Pancreas (tissue), 10 donors: ENCODE measurements at regions not wholly inside any gene's neighbourhood (a gene's known extent, or its start where the extent isn't known, plus 50 kb on each side); places are given as distances from the start of the nearest gene placed in this dataset.

Experiments used
- ATAC-seq, 4 donors: fragments of 200-7000 bp; cut with Tn5 transposase; one replicate each; pipeline versions ENCODE4 v1.8.0 to v1.9.1; 2020; ENCODE audit warnings: mild to moderate bottlenecking in 4 of 4, moderate library complexity in 4 of 4
- DNase-seq, 6 donors: peaks; one replicate each; pipeline ENCODE4 v3.0.0-alpha.2; 2020
- FAIRE-seq: peaks from 2 replicates; lab custom pipeline; 2012; peaks lifted over from hg19 to GRCh38; lab: Jason Lieb, UNC
- H3K27ac ChIP-seq, 4 donors: fragments of 200-600 bp; sonication (generic); 1 replicate in 3 of 4; 2 replicates in 1 of 4; pipeline versions ENCODE4 v1.5.0 to v1.8.0; 2020
- H3K27me3 ChIP-seq, 4 donors: fragments of 200-600 bp; one replicate each; pipeline ENCODE4 v1.8.0; 2021
- H3K36me3 ChIP-seq, 3 donors: fragments of 200-600 bp; sonication (generic) in 1 of 3; one replicate each; pipeline versions ENCODE4 v1.5.0 to v1.8.0; 2020 to 2021
- H3K4me1 ChIP-seq, 3 donors: fragments of 200-600 bp; one replicate each; pipeline ENCODE4 v1.8.0; 2021
- H3K4me3 ChIP-seq, 4 donors: fragments of 200-600 bp; sonication (generic) in 2 of 4; one replicate each; pipeline versions ENCODE4 v1.5.0 to v1.8.0; 2020 to 2021
- H3K9me3 ChIP-seq, 4 donors: fragments of 200-600 bp; one replicate each; pipeline ENCODE4 v1.8.0; 2021
- CTCF ChIP-seq, 4 donors: fragments of 200-600 bp; sonication (generic) in 3 of 4; IDR thresholded peaks; one replicate each; pipeline versions ENCODE4 v1.5.0 to v1.8.0; 2021; ENCODE audit warnings: antibody characterized with exemption in 4 of 4
- WGBS, 2 donors: extraction: QIAGEN DNeasy Blood & Tissue Kit; methylation state at CpG; one replicate each; pipeline ENCODE4 v1.1.7; 2013; 5-methylcytosine and 5-hydroxymethylcytosine counted together
- intact Hi-C, 3 donors: fragments of 100-400 bp; cut with DNase I; formaldehyde crosslinking; loops; one replicate each; pipeline versions ENCODE4 v1.11.1 to v1.14.2; 2022
- donor health status: healthy with polysubstance abuse.
- donor health status: DM: no; HTN: no; CAD: no; lungs with moderate emphysema.
- donor health status: DM: no; HTN: no; CAD: no.
- donor health status: control.
- donor health status: control.
- donor health status: Bipolar disorder and iron deficiency.
- donor health status: DM: yes; HTN: yes; CAD: no.
- donor health status: DM: no; HTN: no; CAD: no.
- donor health status: DM: no; HTN: no; CAD: no.
- donor health status: DM: yes; HTN: yes; CAD: no.

GRCh38 chr3:99400352-99400751 lies 238.0 kb upstream of the COL8A1 start:
- WGBS, 2 donors = 39 to 55% methylated on average over 2 of the region's 2 CpGs
- intact Hi-C loops = no loop called here
- H3K4me3 ChIP-seq = no peak overlapping the region
- H3K4me1 ChIP-seq = no peaks in the 10 kb centered on the region
- no peaks in the 10 kb centered on the region for H3K9me3 ChIP-seq
- TF ChIP-seq CTCF (IDR thresholded peaks at IDR 0.05) = no peak
- no peaks in the 10 kb centered on the region for H3K36me3 ChIP-seq
- FAIRE-seq (no peak), ATAC-seq (no peak), DNase-seq (no peak)
- no peak overlapping the region for H3K27ac ChIP-seq
- H3K27me3 ChIP-seq = no peaks in the 10 kb centered on the region

GRCh38 chr3:99396651-99397275 lies 241.6 kb upstream of the COL8A1 start:
- no peaks in the 10 kb centered on the region for H3K4me1 ChIP-seq
- H3K9me3 ChIP-seq = no peaks in the 10 kb centered on the region
- H3K27me3 ChIP-seq = no peaks in the 10 kb centered on the region
- TF ChIP-seq CTCF (IDR thresholded peaks at IDR 0.05) = no peak
- intact Hi-C loops = no loop called here
- FAIRE-seq (no peak), DNase-seq (no peak), ATAC-seq (no peak)
- no peak overlapping the region for H3K4me3 ChIP-seq
- no peaks in the 10 kb centered on the region for H3K36me3 ChIP-seq
- WGBS, 2 donors = 35 to 48% methylated on average over 3 of the region's 3 CpGs
- no peak overlapping the region for H3K27ac ChIP-seq

- no peak for ATAC-seq
- Histone ChIP-seq H3K4me3 (no peak overlapping the region), H3K36me3 (no peaks in the 10 kb centered on the region), H3K27ac (no peak overlapping the region), H3K27me3 (no peaks in the 10 kb centered on the region), H3K4me1 (no peaks in the 10 kb centered on the region), H3K9me3 (no peaks in the 10 kb centered on the region)
- WGBS, 2 donors = 40 to 55% methylated on average over 7 of the region's 7 CpGs
- no peak for TF ChIP-seq CTCF (IDR thresholded peaks at IDR 0.05)
- intact Hi-C loops = no loop called here
- no peak for FAIRE-seq
- DNase-seq = no peak
These were observed 243.3 kb upstream of the COL8A1 start for GRCh38 chr3:99394831-99395778.

GRCh38 chr3:99393961-99394360 lies 244.4 kb upstream of the COL8A1 start:
- Histone ChIP-seq H3K4me1 (no peaks in the 10 kb centered on the region), H3K9me3 (no peaks in the 10 kb centered on the region), H3K27ac (no peak overlapping the region), H3K36me3 (no peaks in the 10 kb centered on the region), H3K27me3 (no peaks in the 10 kb centered on the region), H3K4me3 (no peak overlapping the region)
- TF ChIP-seq CTCF (IDR thresholded peaks at IDR 0.05) = no peak
- intact Hi-C loops = no loop called here
- DNase-seq (no peak), ATAC-seq (no peak), FAIRE-seq (no peak)
- WGBS, 2 donors = 56 to 69% methylated on average over 2 of the region's 2 CpGs

GRCh38 chr3:99388780-99389179 lies 249.6 kb upstream of the COL8A1 start:
- Histone ChIP-seq H3K36me3 (no peaks in the 10 kb centered on the region), H3K9me3 (no peaks in the 10 kb centered on the region), H3K27me3 (no peaks in the 10 kb centered on the region), H3K4me3 (no peak overlapping the region), H3K27ac (no peak overlapping the region), H3K4me1 (no peaks in the 10 kb centered on the region)
- DNase-seq = no peak
- intact Hi-C loops = no loop called here
- no peak for TF ChIP-seq CTCF (IDR thresholded peaks at IDR 0.05)
- no peak for ATAC-seq
- no peak for FAIRE-seq
